HL-60 (cell line): ENCODE measurements at regions not wholly inside any gene's neighbourhood (a gene's known extent, or its start where the extent isn't known, plus 50 kb on each side); places are given as distances from the start of the nearest gene placed in this dataset.

Source experiments
- DNase-seq, 2 experiments: peaks; one replicate each; pipeline ENCODE4 v3.0.0-alpha.2; 2010 to 2020; ENCODE audit warnings: low read depth in 1 of 2, low spot score in 1 of 2
- H3K27ac ChIP-seq: fragments of 250-450 bp; sonication (Bioruptor Pico); replicated peaks from 2 replicates; pipeline ENCODE4 v1.5.1; 2020; ENCODE audit warnings: mild to moderate bottlenecking, moderate library complexity
- H3K27me3 ChIP-seq: fragments of 250-450 bp; sonication (Bioruptor Pico); 2 replicates; pipeline ENCODE4 v1.5.1; 2021; ENCODE audit warnings: mild to moderate bottlenecking, moderate library complexity; ENCODE audit not compliant: insufficient read depth, poor library complexity, severe bottlenecking
- H3K4me3 ChIP-seq: replicated peaks from 2 replicates; pipeline ENCODE4 v1.5.1; 2011; ENCODE audit warnings: mild to moderate bottlenecking, control low read depth, low read length; ENCODE audit not compliant: insufficient read depth
- GABPA ChIP-seq: IDR thresholded peaks from 2 replicates; pipeline ENCODE4 v1.6.1; 2012; ENCODE audit warnings: low read depth
- POLR2AphosphoS5 ChIP-seq: IDR thresholded peaks from 2 replicates; pipeline ENCODE4 v1.6.1; 2012; ENCODE audit warnings: low read depth
- SPI1 ChIP-seq: IDR thresholded peaks from 2 replicates; pipeline ENCODE4 v1.6.1; 2012; ENCODE audit warnings: low read depth, mild to moderate bottlenecking, borderline replicate concordance
- TF ChIP-seq, protein P1 (sequence below): IDR thresholded peaks from one replicate; pipeline ENCODE4 v1.5.1; 2011; ENCODE audit warnings: low read length, control low read depth, inconsistent platforms; ENCODE audit not compliant: insufficient read depth
- TF ChIP-seq, protein P2 (sequence below): IDR thresholded peaks from 2 replicates; pipeline ENCODE4 v1.6.1; 2012; ENCODE audit warnings: low read depth; ENCODE audit not compliant: insufficient replicate concordance

- TF ChIP-seq, protein P1, sequence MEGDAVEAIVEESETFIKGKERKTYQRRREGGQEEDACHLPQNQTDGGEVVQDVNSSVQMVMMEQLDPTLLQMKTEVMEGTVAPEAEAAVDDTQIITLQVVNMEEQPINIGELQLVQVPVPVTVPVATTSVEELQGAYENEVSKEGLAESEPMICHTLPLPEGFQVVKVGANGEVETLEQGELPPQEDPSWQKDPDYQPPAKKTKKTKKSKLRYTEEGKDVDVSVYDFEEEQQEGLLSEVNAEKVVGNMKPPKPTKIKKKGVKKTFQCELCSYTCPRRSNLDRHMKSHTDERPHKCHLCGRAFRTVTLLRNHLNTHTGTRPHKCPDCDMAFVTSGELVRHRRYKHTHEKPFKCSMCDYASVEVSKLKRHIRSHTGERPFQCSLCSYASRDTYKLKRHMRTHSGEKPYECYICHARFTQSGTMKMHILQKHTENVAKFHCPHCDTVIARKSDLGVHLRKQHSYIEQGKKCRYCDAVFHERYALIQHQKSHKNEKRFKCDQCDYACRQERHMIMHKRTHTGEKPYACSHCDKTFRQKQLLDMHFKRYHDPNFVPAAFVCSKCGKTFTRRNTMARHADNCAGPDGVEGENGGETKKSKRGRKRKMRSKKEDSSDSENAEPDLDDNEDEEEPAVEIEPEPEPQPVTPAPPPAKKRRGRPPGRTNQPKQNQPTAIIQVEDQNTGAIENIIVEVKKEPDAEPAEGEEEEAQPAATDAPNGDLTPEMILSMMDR, result no peak
- no peak for TF ChIP-seq POLR2AphosphoS5
- no peak for TF ChIP-seq SPI1
- TF ChIP-seq, protein P2, sequence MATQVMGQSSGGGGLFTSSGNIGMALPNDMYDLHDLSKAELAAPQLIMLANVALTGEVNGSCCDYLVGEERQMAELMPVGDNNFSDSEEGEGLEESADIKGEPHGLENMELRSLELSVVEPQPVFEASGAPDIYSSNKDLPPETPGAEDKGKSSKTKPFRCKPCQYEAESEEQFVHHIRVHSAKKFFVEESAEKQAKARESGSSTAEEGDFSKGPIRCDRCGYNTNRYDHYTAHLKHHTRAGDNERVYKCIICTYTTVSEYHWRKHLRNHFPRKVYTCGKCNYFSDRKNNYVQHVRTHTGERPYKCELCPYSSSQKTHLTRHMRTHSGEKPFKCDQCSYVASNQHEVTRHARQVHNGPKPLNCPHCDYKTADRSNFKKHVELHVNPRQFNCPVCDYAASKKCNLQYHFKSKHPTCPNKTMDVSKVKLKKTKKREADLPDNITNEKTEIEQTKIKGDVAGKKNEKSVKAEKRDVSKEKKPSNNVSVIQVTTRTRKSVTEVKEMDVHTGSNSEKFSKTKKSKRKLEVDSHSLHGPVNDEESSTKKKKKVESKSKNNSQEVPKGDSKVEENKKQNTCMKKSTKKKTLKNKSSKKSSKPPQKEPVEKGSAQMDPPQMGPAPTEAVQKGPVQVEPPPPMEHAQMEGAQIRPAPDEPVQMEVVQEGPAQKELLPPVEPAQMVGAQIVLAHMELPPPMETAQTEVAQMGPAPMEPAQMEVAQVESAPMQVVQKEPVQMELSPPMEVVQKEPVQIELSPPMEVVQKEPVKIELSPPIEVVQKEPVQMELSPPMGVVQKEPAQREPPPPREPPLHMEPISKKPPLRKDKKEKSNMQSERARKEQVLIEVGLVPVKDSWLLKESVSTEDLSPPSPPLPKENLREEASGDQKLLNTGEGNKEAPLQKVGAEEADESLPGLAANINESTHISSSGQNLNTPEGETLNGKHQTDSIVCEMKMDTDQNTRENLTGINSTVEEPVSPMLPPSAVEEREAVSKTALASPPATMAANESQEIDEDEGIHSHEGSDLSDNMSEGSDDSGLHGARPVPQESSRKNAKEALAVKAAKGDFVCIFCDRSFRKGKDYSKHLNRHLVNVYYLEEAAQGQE, result no peak
- TF ChIP-seq GABPA, result no peak
- H3K27ac ChIP-seq, result no peak overlapping the region
- H3K4me3 ChIP-seq, result no peak overlapping the region
- H3K27me3 ChIP-seq, result no peaks in the 10 kb centered on the region
- DNase-seq, result no peak
Observed at GRCh38 chr6:150676772-150677171, 77.1 kb downstream of the PLEKHG1 start.

- TF ChIP-seq POLR2AphosphoS5 (no peak), GABPA (no peak), SPI1 (no peak)
- TF ChIP-seq, protein P1, result no peak
- TF ChIP-seq, protein P2, result no peak
- DNase-seq, result no peak
- no peak overlapping the region for H3K4me3 ChIP-seq
- H3K27ac ChIP-seq, result no peak overlapping the region
- no peaks in the 10 kb centered on the region for H3K27me3 ChIP-seq
Observed at GRCh38 chr6:150680510-150680909, 80.8 kb downstream of the PLEKHG1 start.

DNA sequence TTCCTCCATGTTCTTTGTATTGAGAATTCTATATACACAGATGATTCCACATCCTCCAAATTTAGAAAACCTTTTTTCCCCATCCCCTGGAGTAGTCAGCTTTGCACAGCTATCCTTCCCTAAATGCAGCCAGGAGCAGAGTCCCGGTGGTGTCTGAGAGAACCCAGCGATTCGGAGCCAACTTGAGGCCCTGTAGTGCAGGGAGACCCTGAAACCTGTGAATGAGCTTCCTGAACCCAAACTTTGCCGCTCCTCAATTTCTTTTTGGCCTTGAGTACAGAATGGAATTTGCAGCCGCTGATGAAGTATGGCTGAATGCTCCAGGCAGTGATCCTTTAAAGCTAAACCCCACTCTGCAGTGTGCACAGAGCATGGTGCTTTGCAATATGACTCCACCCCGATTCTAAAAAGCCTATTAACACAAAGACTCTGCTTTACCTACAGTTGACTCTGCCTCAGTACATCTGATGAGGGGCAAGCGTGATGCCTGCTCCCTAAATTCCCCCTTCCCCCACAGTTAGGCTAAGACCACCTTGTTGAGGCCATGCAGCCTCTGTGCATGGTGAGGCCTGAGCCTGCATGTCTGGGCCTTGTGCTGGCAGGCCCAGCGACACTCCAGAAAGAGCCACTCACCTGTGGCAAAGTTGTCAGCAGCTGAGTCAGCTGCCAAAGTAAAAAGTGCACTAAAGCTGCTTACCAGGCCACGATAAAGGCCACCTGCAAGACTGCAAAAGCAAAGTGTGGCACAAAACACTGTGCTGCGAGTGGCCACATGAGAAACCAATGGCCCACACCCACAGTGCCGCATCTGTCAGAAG lies 82.1 kb downstream of the PLEKHG1 start:
- no peak overlapping the region for H3K27ac ChIP-seq
- TF ChIP-seq SPI1 (no peak), GABPA (no peak), POLR2AphosphoS5 (no peak)
- TF ChIP-seq, protein P2, result no peak
- TF ChIP-seq, protein P1, result no peak
- no peak for DNase-seq

More for the DNA sequence above, 82.1 kb downstream of the PLEKHG1 start:
- Histone ChIP-seq H3K27me3 (no peaks in the 10 kb centered on the region), H3K4me3 (no peak overlapping the region)
